ENCODE measurements at regions not wholly inside any gene's neighbourhood (a gene's known extent, or its start where the extent isn't known, plus 50 kb on each side); places are given as distances from the start of the nearest gene placed in this dataset.

GRCh38 chr4:175307326-175307725 is 389.2 kb downstream of the ADAM29 start:
- CTCF ChIA-PET: no interaction called here
- POLR2A ChIA-PET: no interaction called here
- TF ChIP-seq SUZ12 (IDR thresholded peaks at IDR 0.05) (no peak), SP1 (IDR thresholded peaks at IDR 0.05) (no peak), ELF4 (IDR thresholded peaks at IDR 0.05) (no peak), BHLHE40 (IDR thresholded peaks at IDR 0.05; ENCODE audit: borderline replicate concordance) (no peak), ZNF384 (IDR thresholded peaks at IDR 0.05) (no peak), FOXA1 (IDR thresholded peaks at IDR 0.05) (no peak), LEF1 (IDR thresholded peaks at IDR 0.05; ENCODE audit: borderline replicate concordance) (no peak), FOXM1 (IDR thresholded peaks at IDR 0.05; ENCODE audit: borderline replicate concordance) (no peak), CTBP1 (IDR thresholded peaks at IDR 0.05; ENCODE audit: borderline replicate concordance) (no peak), TARDBP (IDR thresholded peaks at IDR 0.05) (no peak)
- no peak for DNase-seq (ENCODE audit: extremely low spot score)

- CTCF ChIA-PET: no interaction called here
- POLR2A ChIA-PET: no interaction called here
- no peak for TF ChIP-seq TARDBP (IDR thresholded peaks at IDR 0.05)
- TF ChIP-seq SUZ12 (IDR thresholded peaks at IDR 0.05): no peak
- TF ChIP-seq LEF1 (IDR thresholded peaks at IDR 0.05; ENCODE audit: borderline replicate concordance): no peak
- no peak for TF ChIP-seq NFRKB (IDR thresholded peaks at IDR 0.05)
- TF ChIP-seq L3MBTL2 (conservative IDR thresholded peaks at IDR 0.05): no peak
- no peak for TF ChIP-seq ELF4 (IDR thresholded peaks at IDR 0.05)
- DNase-seq (ENCODE audit: extremely low spot score): no peak
Measured at GRCh38 chr4:175308236-175308635, 390.1 kb downstream of the ADAM29 start.

- TF ChIP-seq NFRKB (IDR thresholded peaks at IDR 0.05) (no peak), FOXM1 (IDR thresholded peaks at IDR 0.05; ENCODE audit: borderline replicate concordance) (no peak), ARNT (IDR thresholded peaks at IDR 0.05) (no peak), L3MBTL2 (conservative IDR thresholded peaks at IDR 0.05) (no peak), TARDBP (IDR thresholded peaks at IDR 0.05) (no peak), FOXA1 (IDR thresholded peaks at IDR 0.05) (no peak), HDGF (IDR thresholded peaks at IDR 0.05; ENCODE audit: borderline replicate concordance) (no peak), BHLHE40 (IDR thresholded peaks at IDR 0.05; ENCODE audit: borderline replicate concordance) (no peak), SP1 (IDR thresholded peaks at IDR 0.05) (no peak), ZNF384 (IDR thresholded peaks at IDR 0.05) (no peak), FOXK2 (IDR thresholded peaks at IDR 0.05) (no peak)
- TF ChIP-seq, protein P1, sequence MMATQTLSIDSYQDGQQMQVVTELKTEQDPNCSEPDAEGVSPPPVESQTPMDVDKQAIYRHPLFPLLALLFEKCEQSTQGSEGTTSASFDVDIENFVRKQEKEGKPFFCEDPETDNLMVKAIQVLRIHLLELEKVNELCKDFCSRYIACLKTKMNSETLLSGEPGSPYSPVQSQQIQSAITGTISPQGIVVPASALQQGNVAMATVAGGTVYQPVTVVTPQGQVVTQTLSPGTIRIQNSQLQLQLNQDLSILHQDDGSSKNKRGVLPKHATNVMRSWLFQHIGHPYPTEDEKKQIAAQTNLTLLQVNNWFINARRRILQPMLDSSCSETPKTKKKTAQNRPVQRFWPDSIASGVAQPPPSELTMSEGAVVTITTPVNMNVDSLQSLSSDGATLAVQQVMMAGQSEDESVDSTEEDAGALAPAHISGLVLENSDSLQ (IDR thresholded peaks at IDR 0.05): no peak
- DNase-seq (ENCODE audit: extremely low spot score): no peak
- CTCF ChIA-PET: no interaction called here
- POLR2A ChIA-PET: no interaction called here
Measured at GRCh38 chr4:175309041-175309440, 390.9 kb downstream of the ADAM29 start.

GRCh38 chr4:175325230-175325629 is 407.1 kb downstream of the ADAM29 start:
- no peak for DNase-seq (ENCODE audit: extremely low spot score)
- TF ChIP-seq FOXA1 (IDR thresholded peaks at IDR 0.05) (no peak), FOXK2 (IDR thresholded peaks at IDR 0.05) (no peak), ZNF384 (IDR thresholded peaks at IDR 0.05) (no peak), BHLHE40 (IDR thresholded peaks at IDR 0.05; ENCODE audit: borderline replicate concordance) (no peak), SUZ12 (IDR thresholded peaks at IDR 0.05) (no peak), FOXM1 (IDR thresholded peaks at IDR 0.05; ENCODE audit: borderline replicate concordance) (no peak), ARNT (IDR thresholded peaks at IDR 0.05) (no peak), LEF1 (IDR thresholded peaks at IDR 0.05; ENCODE audit: borderline replicate concordance) (no peak), L3MBTL2 (conservative IDR thresholded peaks at IDR 0.05) (no peak), CTBP1 (IDR thresholded peaks at IDR 0.05; ENCODE audit: borderline replicate concordance) (no peak)
- ChIA-PET CTCF (no interaction called here), POLR2A (no interaction called here)

DNA sequence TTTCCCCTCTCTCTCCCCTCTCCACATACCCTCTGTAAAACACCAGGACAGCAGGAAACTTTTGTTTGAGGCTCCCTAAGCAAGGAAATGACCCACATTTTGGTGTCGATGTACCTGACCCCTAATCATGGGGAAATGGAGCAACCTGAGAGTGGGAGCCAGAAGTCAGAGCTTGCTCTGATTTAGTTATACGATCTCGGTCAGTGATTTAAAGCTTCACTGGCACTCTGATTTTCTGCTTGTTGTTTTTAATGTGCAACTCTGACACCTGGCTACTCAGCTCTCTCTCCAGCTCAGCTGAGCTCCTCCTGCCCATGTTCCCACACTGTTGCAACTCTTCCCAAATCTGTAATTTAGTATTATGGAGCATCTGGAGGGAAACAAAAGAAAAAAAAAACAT is 408.6 kb downstream of the ADAM29 start:
- POLR2A ChIA-PET: no interaction called here
- TF ChIP-seq TARDBP (IDR thresholded peaks at IDR 0.05) (no peak), SP1 (IDR thresholded peaks at IDR 0.05) (no peak), FOXK2 (IDR thresholded peaks at IDR 0.05) (no peak)
- CTCF ChIA-PET: no interaction called here
- DNase-seq (ENCODE audit: extremely low spot score): no peak

DNA sequence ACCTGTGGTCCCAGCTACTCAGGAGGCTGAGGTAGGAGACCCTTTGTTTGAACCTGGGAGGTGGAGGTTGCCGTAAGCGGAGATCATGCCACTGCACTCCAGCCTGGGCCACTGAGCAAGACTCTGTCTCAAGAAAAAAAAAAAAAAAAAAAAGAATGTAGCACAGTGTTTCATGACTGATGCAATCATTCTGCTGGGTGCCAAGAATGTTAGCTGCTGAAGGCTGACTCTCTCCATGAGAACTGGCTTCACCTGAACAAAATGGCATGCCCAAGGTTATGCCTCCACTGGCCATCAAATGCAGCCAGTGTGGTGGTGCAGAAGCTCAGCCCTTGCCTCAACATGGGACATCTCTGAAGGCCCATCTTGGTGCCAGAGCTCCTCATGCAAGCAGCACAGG is 412.1 kb downstream of the ADAM29 start:
- CTCF ChIA-PET: interaction anchor here (0.6 kb wide), 1 partner anchor 55 kb away, joined by 3 read pairs; no protein-coding TSS in a partner anchor
- POLR2A ChIA-PET: no interaction called here
- TF ChIP-seq TARDBP (IDR thresholded peaks at IDR 0.05) (no peak), LEF1 (IDR thresholded peaks at IDR 0.05; ENCODE audit: borderline replicate concordance) (no peak), FOXM1 (IDR thresholded peaks at IDR 0.05; ENCODE audit: borderline replicate concordance) (no peak), L3MBTL2 (conservative IDR thresholded peaks at IDR 0.05) (no peak), CTBP1 (IDR thresholded peaks at IDR 0.05; ENCODE audit: borderline replicate concordance) (no peak), BHLHE40 (IDR thresholded peaks at IDR 0.05; ENCODE audit: borderline replicate concordance) (no peak), HDGF (IDR thresholded peaks at IDR 0.05; ENCODE audit: borderline replicate concordance) (no peak), FOXK2 (IDR thresholded peaks at IDR 0.05) (no peak), SUZ12 (IDR thresholded peaks at IDR 0.05) (no peak), SP1 (IDR thresholded peaks at IDR 0.05) (no peak), FOXA1 (IDR thresholded peaks at IDR 0.05) (no peak), ELF4 (IDR thresholded peaks at IDR 0.05) (no peak), ZNF384 (IDR thresholded peaks at IDR 0.05) (no peak)
- TF ChIP-seq, protein P1 (IDR thresholded peaks at IDR 0.05): no peak
- no peak for DNase-seq (ENCODE audit: extremely low spot score)

GRCh38 chr4:175330652-175331051 is 412.5 kb downstream of the ADAM29 start:
- DNase-seq (ENCODE audit: extremely low spot score): no peak
- CTCF ChIA-PET: interaction anchor here (0.6 kb wide), 1 partner anchor 56 kb away, joined by 3 read pairs; no protein-coding TSS in a partner anchor
- TF ChIP-seq LEF1 (IDR thresholded peaks at IDR 0.05; ENCODE audit: borderline replicate concordance) (no peak), ARNT (IDR thresholded peaks at IDR 0.05) (no peak), HDGF (IDR thresholded peaks at IDR 0.05; ENCODE audit: borderline replicate concordance) (no peak), TARDBP (IDR thresholded peaks at IDR 0.05) (no peak), SP1 (IDR thresholded peaks at IDR 0.05) (no peak), ELF4 (IDR thresholded peaks at IDR 0.05) (no peak), FOXK2 (IDR thresholded peaks at IDR 0.05) (no peak), NFRKB (IDR thresholded peaks at IDR 0.05) (no peak), FOXM1 (IDR thresholded peaks at IDR 0.05; ENCODE audit: borderline replicate concordance) (no peak), CTBP1 (IDR thresholded peaks at IDR 0.05; ENCODE audit: borderline replicate concordance) (no peak), L3MBTL2 (conservative IDR thresholded peaks at IDR 0.05) (no peak), SUZ12 (IDR thresholded peaks at IDR 0.05) (no peak), FOXA1 (IDR thresholded peaks at IDR 0.05) (no peak), BHLHE40 (IDR thresholded peaks at IDR 0.05; ENCODE audit: borderline replicate concordance) (no peak), ZNF384 (IDR thresholded peaks at IDR 0.05) (no peak)
- TF ChIP-seq, protein P1 (IDR thresholded peaks at IDR 0.05): no peak
- POLR2A ChIA-PET: no interaction called here
